ENCODE measurements at regions not wholly inside any gene's neighbourhood (a gene's known extent, or its start where the extent isn't known, plus 50 kb on each side); places are given as distances from the start of the nearest gene placed in this dataset.

GRCh38 chr6:23013776-23014175, 444.4 kb downstream of the HDGFL1 start:
- TF ChIP-seq CTCF (IDR thresholded peaks at IDR 0.05) (no peak), EP300 (IDR thresholded peaks at IDR 0.05) (no peak), POLR2A (IDR thresholded peaks at IDR 0.05) (no peak)

Measured in sigmoid colon (tissue), 4 donors.